ENCODE measurements at regions not wholly inside any gene's neighbourhood (a gene's known extent, or its start where the extent isn't known, plus 50 kb on each side); places are given as distances from the start of the nearest gene placed in this dataset.

DNA sequence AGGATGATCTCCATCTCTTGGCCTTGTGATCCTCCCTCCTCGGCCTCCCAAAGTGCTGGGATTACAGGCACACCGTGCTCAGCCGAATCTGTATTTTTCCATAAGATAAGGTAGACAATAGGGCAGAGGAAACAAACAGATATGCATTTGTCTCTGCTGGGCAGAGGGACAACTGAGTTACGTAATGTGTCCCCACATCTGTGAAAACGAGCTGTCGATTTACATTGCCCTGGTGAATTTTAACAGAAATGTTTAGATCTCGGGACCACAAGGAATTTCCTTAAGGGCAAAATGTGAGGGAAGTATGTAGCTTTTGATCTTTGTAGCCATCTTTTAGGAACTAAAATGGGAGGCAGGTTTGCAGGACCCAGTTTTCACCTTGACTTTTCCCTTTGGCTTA, 189.7 kb downstream of the TRIML1 start:
- H3K9me3 ChIP-seq (ENCODE audit: control insufficient read depth in 1 of 2, insufficient read depth in 1 of 2, low read length in 2 of 2), result peaks cover 3 to 27% of the 10 kb centered on the region in 2 experiments
- TF ChIP-seq, protein P1, sequence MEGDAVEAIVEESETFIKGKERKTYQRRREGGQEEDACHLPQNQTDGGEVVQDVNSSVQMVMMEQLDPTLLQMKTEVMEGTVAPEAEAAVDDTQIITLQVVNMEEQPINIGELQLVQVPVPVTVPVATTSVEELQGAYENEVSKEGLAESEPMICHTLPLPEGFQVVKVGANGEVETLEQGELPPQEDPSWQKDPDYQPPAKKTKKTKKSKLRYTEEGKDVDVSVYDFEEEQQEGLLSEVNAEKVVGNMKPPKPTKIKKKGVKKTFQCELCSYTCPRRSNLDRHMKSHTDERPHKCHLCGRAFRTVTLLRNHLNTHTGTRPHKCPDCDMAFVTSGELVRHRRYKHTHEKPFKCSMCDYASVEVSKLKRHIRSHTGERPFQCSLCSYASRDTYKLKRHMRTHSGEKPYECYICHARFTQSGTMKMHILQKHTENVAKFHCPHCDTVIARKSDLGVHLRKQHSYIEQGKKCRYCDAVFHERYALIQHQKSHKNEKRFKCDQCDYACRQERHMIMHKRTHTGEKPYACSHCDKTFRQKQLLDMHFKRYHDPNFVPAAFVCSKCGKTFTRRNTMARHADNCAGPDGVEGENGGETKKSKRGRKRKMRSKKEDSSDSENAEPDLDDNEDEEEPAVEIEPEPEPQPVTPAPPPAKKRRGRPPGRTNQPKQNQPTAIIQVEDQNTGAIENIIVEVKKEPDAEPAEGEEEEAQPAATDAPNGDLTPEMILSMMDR (IDR thresholded peaks at IDR 0.05), result no peak
- H3K27ac ChIP-seq (ENCODE audit: low read depth in 1 of 2, low read length in 2 of 2), result no peak overlapping the region
- ATAC-seq (ENCODE audit: poor library complexity), result no peak
- intact Hi-C loops (cut with DNase I, micrococcal nuclease), result no loop called here
- no peaks in the 10 kb centered on the region for H3K27me3 Mint-ChIP-seq
- no peaks in the 10 kb centered on the region for H3K4me1 Mint-ChIP-seq (ENCODE audit: low read depth)
- H3K4me3 ChIP-seq (ENCODE audit: low read length), result no peak overlapping the region
- ChIA-PET CTCF (no interaction called here), POLR2A (no interaction called here)
- no peaks in the 10 kb centered on the region for H3K4me1 ChIP-seq (ENCODE audit: insufficient read depth, low read length)
- H3K27me3 ChIP-seq (ENCODE audit: control insufficient read depth in 1 of 2, insufficient read depth in 2 of 2, low read length in 2 of 2), result no peaks in the 10 kb centered on the region
- no peaks in the 10 kb centered on the region for H3K36me3 ChIP-seq (ENCODE audit: insufficient read depth, low read length)
- no peak overlapping the region for H3K27ac Mint-ChIP-seq
- DNase-seq, result no peak
- peaks cover 8% of the 10 kb centered on the region for H3K9me3 Mint-ChIP-seq
- no peak overlapping the region for H3K4me3 Mint-ChIP-seq
- H3K36me3 Mint-ChIP-seq (ENCODE audit: low read depth), result no peaks in the 10 kb centered on the region

DNA sequence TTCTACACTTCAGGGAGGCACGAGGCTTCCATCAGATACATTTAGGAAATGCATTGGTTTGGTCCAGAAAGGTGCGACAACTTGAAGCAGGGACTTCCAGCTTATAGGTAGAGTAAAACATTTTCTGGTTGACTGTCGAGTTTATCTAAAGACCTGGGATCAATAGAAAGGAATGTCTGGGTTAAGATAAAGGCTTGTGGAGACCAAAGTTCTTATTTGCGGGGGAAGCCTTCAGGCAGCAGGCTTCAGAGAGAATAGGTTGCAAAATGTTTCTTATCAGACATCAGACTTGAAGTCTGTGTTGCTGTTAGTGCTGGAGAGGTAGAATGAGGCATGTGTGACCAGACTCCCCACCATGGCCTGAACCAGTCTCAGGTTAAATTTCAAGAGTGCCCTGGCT, 190.3 kb downstream of the TRIML1 start:
- Histone ChIP-seq H3K4me1 (ENCODE audit: insufficient read depth, low read length) (no peaks in the 10 kb centered on the region), H3K27ac (ENCODE audit: low read depth in 1 of 2, low read length in 2 of 2) (no peak overlapping the region), H3K9me3 (ENCODE audit: control insufficient read depth in 1 of 2, insufficient read depth in 1 of 2, low read length in 2 of 2) (peaks cover 3 to 27% of the 10 kb centered on the region in 2 experiments), H3K4me3 (ENCODE audit: low read length) (no peak overlapping the region), H3K27me3 (ENCODE audit: control insufficient read depth in 1 of 2, insufficient read depth in 2 of 2, low read length in 2 of 2) (no peaks in the 10 kb centered on the region), H3K36me3 (ENCODE audit: insufficient read depth, low read length) (no peaks in the 10 kb centered on the region)
- intact Hi-C loops (cut with DNase I, micrococcal nuclease), result no loop called here
- Mint-ChIP-seq H3K4me1 (ENCODE audit: low read depth) (no peaks in the 10 kb centered on the region), H3K27ac (no peak overlapping the region), H3K9me3 (peaks cover 9% of the 10 kb centered on the region), H3K27me3 (no peaks in the 10 kb centered on the region), H3K4me3 (no peak overlapping the region), H3K36me3 (ENCODE audit: low read depth) (no peaks in the 10 kb centered on the region)
- no peak for ATAC-seq (ENCODE audit: poor library complexity)
- ChIA-PET CTCF (interaction anchor here (1.2 kb wide), 1 partner anchor 22 kb away, joined by 3 read pairs; no protein-coding TSS in a partner anchor), POLR2A (no interaction called here)
- no peak for DNase-seq
- TF ChIP-seq, protein P1 (IDR thresholded peaks at IDR 0.05), result no peak

GRCh38 chr4:188332265-188332664, 193.0 kb downstream of the TRIML1 start:
- H3K36me3 ChIP-seq (ENCODE audit: insufficient read depth, low read length), result no peaks in the 10 kb centered on the region
- TF ChIP-seq, protein P1 (IDR thresholded peaks at IDR 0.05), result no peak
- intact Hi-C loops (cut with DNase I, micrococcal nuclease), result no loop called here
- ATAC-seq (ENCODE audit: poor library complexity) (no peak), DNase-seq (no peak)
- H3K36me3 Mint-ChIP-seq (ENCODE audit: low read depth), result no peaks in the 10 kb centered on the region
- no peak overlapping the region for H3K4me3 Mint-ChIP-seq
- no peaks in the 10 kb centered on the region for H3K4me1 ChIP-seq (ENCODE audit: insufficient read depth, low read length)
- H3K27me3 ChIP-seq (ENCODE audit: control insufficient read depth in 1 of 2, insufficient read depth in 2 of 2, low read length in 2 of 2), result no peaks in the 10 kb centered on the region
- peaks cover 3 to 42% of the 10 kb centered on the region in 2 experiments for H3K9me3 ChIP-seq (ENCODE audit: control insufficient read depth in 1 of 2, insufficient read depth in 1 of 2, low read length in 2 of 2)
- no peaks in the 10 kb centered on the region for H3K27me3 Mint-ChIP-seq
- CTCF ChIA-PET, result no interaction called here
- peaks cover 9% of the 10 kb centered on the region for H3K9me3 Mint-ChIP-seq
- H3K4me1 Mint-ChIP-seq (ENCODE audit: low read depth), result no peaks in the 10 kb centered on the region
- H3K27ac ChIP-seq (ENCODE audit: low read depth in 1 of 2, low read length in 2 of 2), result no peak overlapping the region
- POLR2A ChIA-PET, result no interaction called here
- H3K4me3 ChIP-seq (ENCODE audit: low read length), result no peak overlapping the region
- H3K27ac Mint-ChIP-seq, result no peak overlapping the region

All from CD4-positive, alpha-beta T cell (primary cell).